GM12878 (cell line): ENCODE measurements at regions not wholly inside any gene's neighbourhood (a gene's known extent, or its start where the extent isn't known, plus 50 kb on each side); places are given as distances from the start of the nearest gene placed in this dataset.
A peak's percentile ranks its signal among the peaks of the same experiment; 100 is the strongest.

Source experiments
- ATAC-seq: fragments of 200-7000 bp; cut with Tn5 transposase; 3 replicates; pipeline ENCODE4 v1.9.1; 2020; ENCODE audit warnings: mild to moderate bottlenecking, moderate library complexity
- BruUV-seq: library from RNA; stranded (reverse); fragments of 400-500 nt; replicated peaks from 2 replicates; lab custom pipeline; 2021; lab: Mats Ljungman, UMichigan
- CTCF ChIA-PET: fragments of 300-600 bp; sonication (Branson Sonifier 250); formaldehyde crosslinking; extraction: SDS; loops from one replicate; lab custom pipeline; 2021; ENCODE audit warnings: inconsistent platforms; lab: Yijun Ruan, JAX
- POLR2A ChIA-PET: fragments of 350-600 bp; formaldehyde crosslinking; extraction: SDS; loops from one replicate; lab custom pipeline; 2021; ENCODE audit warnings: inconsistent platforms; lab: Charles Lee
- RAD21 ChIA-PET: fragments of 300-600 bp; sonication (Branson Sonifier 250); formaldehyde crosslinking; loops from one replicate; lab custom pipeline; 2023; ENCODE audit warnings: antibody characterized with exemption; ENCODE audit not compliant: unreplicated experiment; lab: Charles Lee
- SMC1A ChIA-PET: fragments of 300-600 bp; sonication (Branson Sonifier 250); formaldehyde crosslinking; loops from one replicate; lab custom pipeline; 2023; ENCODE audit not compliant: unreplicated experiment, uncharacterized antibody; lab: Charles Lee
- DNase-seq: peaks from one replicate; pipeline ENCODE4 v3.0.0-alpha.2; 2011; ENCODE audit warnings: low read depth, low spot score
- FAIRE-seq: peaks from 3 replicates; lab custom pipeline; 2011; peaks lifted over from hg19 to GRCh38; lab: Jason Lieb, UNC
- H2AFZ ChIP-seq: 2 replicates; pipeline ENCODE4 v1.6.0; 2011; ENCODE audit warnings: low read depth, low read length, control low read depth; ENCODE audit not compliant: control insufficient read depth
- H3K27ac ChIP-seq: 2 replicates; pipeline ENCODE4 v1.5.1; 2011; ENCODE audit warnings: control low read depth; ENCODE audit not compliant: control insufficient read depth, insufficient read depth
- H3K27me3 ChIP-seq, 2 experiments: replicated peaks in 1 of 2; 2 replicates each; pipeline versions ENCODE4 v1.6.0 to v1.6.1; 2011; ENCODE audit warnings: low read length in 1 of 2; ENCODE audit not compliant: control insufficient read depth in 2 of 2, insufficient read depth in 2 of 2
- H3K36me3 ChIP-seq, 2 experiments: 2 replicates each; pipeline ENCODE4 v1.5.1; 2011; ENCODE audit warnings: low read length in 1 of 2; ENCODE audit not compliant: control insufficient read depth in 2 of 2, insufficient read depth in 2 of 2
- H3K4me1 ChIP-seq: 2 replicates; pipeline ENCODE4 v1.6.1; 2011; ENCODE audit warnings: mild to moderate bottlenecking, low read length, moderate library complexity, mixed read lengths; ENCODE audit not compliant: control insufficient read depth, insufficient read depth
- H3K4me2 ChIP-seq: 2 replicates; pipeline ENCODE4 v1.6.0; 2011; ENCODE audit warnings: control low read depth; ENCODE audit not compliant: control insufficient read depth, insufficient read depth
- H3K4me3 ChIP-seq: fragments of 200-600 bp; sonication (generic); 2 replicates; pipeline ENCODE4 v1.5.1; 2016
- H3K79me2 ChIP-seq: 2 replicates; pipeline ENCODE4 v1.6.0; 2011; ENCODE audit warnings: low read length; ENCODE audit not compliant: control insufficient read depth, insufficient read depth
- H3K9ac ChIP-seq: 2 replicates; pipeline ENCODE4 v1.8.0; 2011; ENCODE audit warnings: low read length, control low read depth, mixed read lengths; ENCODE audit not compliant: control insufficient read depth, insufficient read depth
- H3K9me3 ChIP-seq: replicated peaks from 3 replicates; pipeline ENCODE4 v1.5.1; 2011; ENCODE audit warnings: mild to moderate bottlenecking, low read length; ENCODE audit not compliant: control insufficient read depth, insufficient read depth
- H4K20me1 ChIP-seq: 2 replicates; pipeline ENCODE4 v1.6.0; 2011; ENCODE audit not compliant: control insufficient read depth, insufficient read depth
- BCL11A ChIP-seq: IDR thresholded peaks from 2 replicates; pipeline ENCODE4 v1.6.1; 2011; ENCODE audit warnings: low read depth, low read length
- CEBPB ChIP-seq, 2 experiments: fragments of 150-350 bp in 1 of 2; IDR thresholded peaks; 2 replicates each; pipeline ENCODE4 v1.6.1; 2012 to 2014; ENCODE audit warnings: low read depth in 2 of 2, low read length in 2 of 2, borderline replicate concordance in 1 of 2, inconsistent platforms in 1 of 2
- CREM ChIP-seq: IDR thresholded peaks from 2 replicates; pipeline ENCODE4 v1.6.1; 2014; ENCODE audit warnings: antibody characterized with exemption, low read depth
- EP300 ChIP-seq, 2 experiments: fragments of 150-350 bp in 1 of 2; IDR thresholded peaks; 2 replicates each; pipeline ENCODE4 v1.6.1; 2011 to 2012; ENCODE audit warnings: low read depth in 2 of 2, low read length in 2 of 2, borderline replicate concordance in 1 of 2, improper control_type of control experiment in 1 of 2, inconsistent platforms in 1 of 2; ENCODE audit not compliant: control insufficient read depth in 1 of 2
- FOXM1 ChIP-seq: IDR thresholded peaks from 2 replicates; pipeline ENCODE4 v1.6.1; 2012; ENCODE audit warnings: low read depth, mild to moderate bottlenecking, inconsistent platforms, low read length, moderate library complexity
- JUNB ChIP-seq: IDR thresholded peaks from 2 replicates; pipeline ENCODE4 v1.6.1; 2016; ENCODE audit warnings: antibody characterized with exemption, mild to moderate bottlenecking
- LARP7 ChIP-seq: fragments of 450-650 bp; IDR thresholded peaks from 2 replicates; pipeline ENCODE4 v1.6.1; 2017; ENCODE audit warnings: mild to moderate bottlenecking
- MEF2A ChIP-seq: IDR thresholded peaks from 2 replicates; pipeline ENCODE4 v1.6.1; 2011; ENCODE audit warnings: low read depth, mild to moderate bottlenecking, low read length, moderate library complexity; ENCODE audit not compliant: insufficient read depth
- MTA3 ChIP-seq: IDR thresholded peaks from 2 replicates; pipeline ENCODE4 v1.6.1; 2012; ENCODE audit warnings: low read length, inconsistent platforms, borderline replicate concordance
- NR2C2 ChIP-seq: IDR thresholded peaks from 2 replicates; pipeline ENCODE4 v1.6.1; 2011; ENCODE audit warnings: borderline replicate concordance, low read depth; ENCODE audit not compliant: control insufficient read depth, insufficient read length
- RB1 ChIP-seq: fragments of 450-650 bp; formaldehyde crosslinking; IDR thresholded peaks from 2 replicates; pipeline ENCODE4 v1.6.1; 2017; ENCODE audit warnings: mild to moderate bottlenecking, borderline replicate concordance
- SKIL ChIP-seq: fragments of 450-650 bp; IDR thresholded peaks from 2 replicates; pipeline ENCODE4 v1.6.1; 2017; ENCODE audit warnings: mild to moderate bottlenecking, low read depth, inconsistent platforms; ENCODE audit not compliant: poor library complexity, severe bottlenecking
- SRF ChIP-seq, 2 experiments: IDR thresholded peaks; 2 replicates each; pipeline ENCODE4 v1.6.1; 2011; ENCODE audit warnings: low read depth in 2 of 2, low read length in 2 of 2, mild to moderate bottlenecking in 1 of 2, moderate library complexity in 1 of 2
- ZBED1 ChIP-seq: IDR thresholded peaks from 2 replicates; pipeline ENCODE4 v1.6.1; 2016; ENCODE audit warnings: borderline replicate concordance
- in situ Hi-C: fragments of 300-500 bp; cut with MboI; formaldehyde crosslinking; loops from 9 replicates; pipeline ENCODE4 v1.14.3; 2018; ENCODE audit warnings: mixed read lengths
- intact Hi-C: fragments of 100-400 bp; cut with micrococcal nuclease; formaldehyde crosslinking; loops from one replicate; pipeline ENCODE4 v1.14.2; 2022; ENCODE audit not compliant: unreplicated experiment
- TF ChIP-seq, protein P1 (sequence below): fragments of 450-650 bp; IDR thresholded peaks from 2 replicates; pipeline ENCODE4 v1.6.1; 2017; ENCODE audit warnings: borderline replicate concordance
- TF ChIP-seq, protein P2 (sequence below): IDR thresholded peaks from 2 replicates; pipeline ENCODE4 v1.6.1; 2012; ENCODE audit warnings: low read length, inconsistent platforms
- TF ChIP-seq, protein P3 (sequence below): fragments of 450-650 bp; IDR thresholded peaks from 2 replicates; pipeline ENCODE4 v1.6.1; 2016; ENCODE audit warnings: mild to moderate bottlenecking

GRCh38 chr13:50226515-50227155 lies 211.4 kb downstream of the KCNRG start:
- Histone ChIP-seq H2AFZ (no peak overlapping the region), H3K9me3 (peaks cover 4% of the 10 kb centered on the region), H3K79me2 (no peaks in the 10 kb centered on the region), H4K20me1 (no peaks in the 10 kb centered on the region), H3K4me1 (peaks cover 18% of the 10 kb centered on the region), H3K36me3 (no peaks in the 10 kb centered on the region), H3K27ac (no peak overlapping the region), H3K4me2 (peak overlapping the region; percentile 22; the same call in 1 of the 2 replicates), H3K27me3 (0 out of 4 replicates have a peak, but pooled peaks cover 0 to 3% of the 10 kb centered on the region in 2 experiments), H3K4me3 (no peak overlapping the region), H3K9ac (no peak overlapping the region)
- DNase-seq: no peak
- ChIA-PET SMC1A (interaction anchor here (0.6 to 4.3 kb wide), 3 partner anchors 9 to 491 kb away, joined by 3 to 17 read pairs (median 11); no protein-coding TSS in a partner anchor), POLR2A (no interaction called here), RAD21 (interaction anchor here (0.6 to 1.2 kb wide), 4 partner anchors 10 to 584 kb away, joined by 3 to 4 read pairs (median 3); no protein-coding TSS in a partner anchor), CTCF (interaction anchor here (0.8 to 1.6 kb wide), 3 partner anchors 10 to 250 kb away, joined by 3 to 6 read pairs (median 3); no protein-coding TSS in a partner anchor)
- in situ Hi-C loops: loop anchor here (5.0 kb wide), 1 partner anchor 94 kb away; no protein-coding TSS in a partner anchor
- no peak; the same call in 2 of the 3 replicates for ATAC-seq
- no TSS peak for BruUV-seq
- intact Hi-C loops: loop anchor here (10.0 kb wide), 1 partner anchor 1992 kb away; the partner anchor contains the start of gene ITM2B
- FAIRE-seq: no peak
- TF ChIP-seq NR2C2: no peak
- no peak for TF ChIP-seq RB1
- TF ChIP-seq, protein P1, sequence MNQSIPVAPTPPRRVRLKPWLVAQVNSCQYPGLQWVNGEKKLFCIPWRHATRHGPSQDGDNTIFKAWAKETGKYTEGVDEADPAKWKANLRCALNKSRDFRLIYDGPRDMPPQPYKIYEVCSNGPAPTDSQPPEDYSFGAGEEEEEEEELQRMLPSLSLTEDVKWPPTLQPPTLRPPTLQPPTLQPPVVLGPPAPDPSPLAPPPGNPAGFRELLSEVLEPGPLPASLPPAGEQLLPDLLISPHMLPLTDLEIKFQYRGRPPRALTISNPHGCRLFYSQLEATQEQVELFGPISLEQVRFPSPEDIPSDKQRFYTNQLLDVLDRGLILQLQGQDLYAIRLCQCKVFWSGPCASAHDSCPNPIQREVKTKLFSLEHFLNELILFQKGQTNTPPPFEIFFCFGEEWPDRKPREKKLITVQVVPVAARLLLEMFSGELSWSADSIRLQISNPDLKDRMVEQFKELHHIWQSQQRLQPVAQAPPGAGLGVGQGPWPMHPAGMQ: no peak
- TF ChIP-seq, protein P2, sequence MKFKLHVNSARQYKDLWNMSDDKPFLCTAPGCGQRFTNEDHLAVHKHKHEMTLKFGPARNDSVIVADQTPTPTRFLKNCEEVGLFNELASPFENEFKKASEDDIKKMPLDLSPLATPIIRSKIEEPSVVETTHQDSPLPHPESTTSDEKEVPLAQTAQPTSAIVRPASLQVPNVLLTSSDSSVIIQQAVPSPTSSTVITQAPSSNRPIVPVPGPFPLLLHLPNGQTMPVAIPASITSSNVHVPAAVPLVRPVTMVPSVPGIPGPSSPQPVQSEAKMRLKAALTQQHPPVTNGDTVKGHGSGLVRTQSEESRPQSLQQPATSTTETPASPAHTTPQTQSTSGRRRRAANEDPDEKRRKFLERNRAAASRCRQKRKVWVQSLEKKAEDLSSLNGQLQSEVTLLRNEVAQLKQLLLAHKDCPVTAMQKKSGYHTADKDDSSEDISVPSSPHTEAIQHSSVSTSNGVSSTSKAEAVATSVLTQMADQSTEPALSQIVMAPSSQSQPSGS: peak; percentile 65
- peak; percentile 74; the same call in 1 of the 2 replicates for TF ChIP-seq FOXM1
- TF ChIP-seq MEF2A: peak; percentile 73
- peak; percentile 79; the same call in 1 of the 2 replicates for TF ChIP-seq MTA3
- TF ChIP-seq, protein P3, sequence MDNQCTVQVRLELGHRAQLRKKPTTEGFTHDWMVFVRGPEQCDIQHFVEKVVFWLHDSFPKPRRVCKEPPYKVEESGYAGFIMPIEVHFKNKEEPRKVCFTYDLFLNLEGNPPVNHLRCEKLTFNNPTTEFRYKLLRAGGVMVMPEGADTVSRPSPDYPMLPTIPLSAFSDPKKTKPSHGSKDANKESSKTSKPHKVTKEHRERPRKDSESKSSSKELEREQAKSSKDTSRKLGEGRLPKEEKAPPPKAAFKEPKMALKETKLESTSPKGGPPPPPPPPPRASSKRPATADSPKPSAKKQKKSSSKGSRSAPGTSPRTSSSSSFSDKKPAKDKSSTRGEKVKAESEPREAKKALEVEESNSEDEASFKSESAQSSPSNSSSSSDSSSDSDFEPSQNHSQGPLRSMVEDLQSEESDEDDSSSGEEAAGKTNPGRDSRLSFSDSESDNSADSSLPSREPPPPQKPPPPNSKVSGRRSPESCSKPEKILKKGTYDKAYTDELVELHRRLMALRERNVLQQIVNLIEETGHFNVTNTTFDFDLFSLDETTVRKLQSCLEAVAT: no peak
- TF ChIP-seq SRF (IDR thresholded peaks at IDR 0.05; ENCODE audit: low read depth in 2 of 2, low read length in 2 of 2): peak in 1 of 2 experiments; percentile 53; a peak in 1 of 4 replicates
- peak; percentile 67; the same call in 1 of the 2 replicates for TF ChIP-seq CREM
- 0 out of 4 replicates have a peak, but pooled peaks of 1 of the 2 experiments have one; percentile 41 for TF ChIP-seq CEBPB (IDR thresholded peaks at IDR 0.05; ENCODE audit: borderline replicate concordance in 1 of 2, low read depth in 2 of 2, low read length in 2 of 2)
- TF ChIP-seq EP300 (IDR thresholded peaks at IDR 0.05; ENCODE audit: borderline replicate concordance in 1 of 2, control insufficient read depth in 1 of 2, low read depth in 2 of 2, low read length in 2 of 2): peak in 1 of 2 experiments; percentile 27; a peak in 1 of 4 replicates
- no peak for TF ChIP-seq LARP7
- no peak for TF ChIP-seq SKIL
- TF ChIP-seq JUNB: peak; percentile 96
- peak; percentile 38; the same call in 1 of the 2 replicates for TF ChIP-seq BCL11A
- TF ChIP-seq ZBED1: peak; percentile 71; the same call in 1 of the 2 replicates
